ENCODE measurements at regions not wholly inside any gene's neighbourhood (a gene's known extent, or its start where the extent isn't known, plus 50 kb on each side); places are given as distances from the start of the nearest gene placed in this dataset.

- 85% methylated on average over 12 of the region's 12 CpGs for WGBS (ENCODE audit: missing lambda C conversion rate)
- FAIRE-seq = no peak
- peaks cover 13% of the 10 kb centered on the region for H3K4me1 ChIP-seq
- ChIA-PET CTCF (interaction anchor here (1.0 to 1.5 kb wide), 3 partner anchors 14 to 80 kb away, joined by 3 to 4 read pairs (median 4); no protein-coding TSS in a partner anchor), POLR2A (no interaction called here)
- no peak overlapping the region for H3K4me3 ChIP-seq
- TF ChIP-seq KDM5A (IDR thresholded peaks at IDR 0.05) (no peak), TFCP2L1 (CRISPR knock-in tag; IDR thresholded peaks at IDR 0.05) (no peak), MAFK (IDR thresholded peaks at IDR 0.05; ENCODE audit: partially characterized antibody) (no peak), BHLHE40 (IDR thresholded peaks at IDR 0.05; ENCODE audit: low read depth, low read length) (no peak), HEYL (CRISPR knock-in tag; IDR thresholded peaks at IDR 0.05) (no peak), ZFP36 (IDR thresholded peaks at IDR 0.05; ENCODE audit: borderline replicate concordance, partially characterized antibody) (no peak)
- ATAC-seq = no peak
- no peaks in the 10 kb centered on the region for H3K9me3 ChIP-seq
- 0 out of 6 replicates have a peak overlapping the region, but pooled peaks of 1 of the 2 experiments have one; percentile 22 for H3K27ac ChIP-seq
- DNase-seq (ENCODE audit: low read depth in 1 of 2, low spot score in 1 of 2) = no peak
- no peak overlapping the region for H3K4me2 ChIP-seq
Measured at GRCh38 chr17:79533116-79533515, 77.7 kb downstream of the RBFOX3 start.

DNA sequence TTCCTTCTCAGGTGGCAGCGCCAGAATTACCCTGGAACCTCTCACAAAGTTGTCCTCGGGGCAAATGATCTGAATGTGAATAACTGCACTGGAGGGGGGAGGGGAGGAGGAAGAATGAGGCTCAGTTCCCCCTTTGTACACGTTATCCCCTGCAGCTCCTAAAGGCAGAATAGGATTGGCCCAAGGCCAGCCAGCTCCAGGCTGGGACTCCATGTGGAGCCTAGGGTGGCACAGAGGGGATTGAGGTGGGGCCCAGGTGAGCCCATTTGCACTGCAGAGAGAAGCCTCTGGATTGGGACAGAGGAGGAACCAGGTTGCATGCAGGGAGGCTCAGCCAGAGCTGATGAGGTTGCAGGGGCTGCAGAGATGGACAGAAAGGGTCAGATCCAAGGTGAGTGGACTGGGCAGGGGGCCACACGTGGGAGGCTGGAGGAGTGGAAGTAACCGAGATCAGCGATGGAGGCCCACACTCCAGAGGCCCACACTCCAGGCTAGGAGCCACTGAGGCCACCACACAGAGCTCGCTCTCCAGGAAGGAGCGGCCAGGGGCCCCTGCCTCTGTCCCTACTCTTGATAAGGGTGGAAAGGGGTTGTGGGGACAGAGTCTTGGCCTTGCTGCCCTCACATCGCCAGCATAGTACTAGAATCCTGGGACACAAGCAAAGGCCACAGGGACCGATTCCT is 78.6 kb downstream of the RBFOX3 start:
- ChIA-PET CTCF (interaction anchor here (0.7 to 1.0 kb wide), 2 partner anchors 14 to 141 kb away, joined by 3 to 4 read pairs; no protein-coding TSS in a partner anchor), POLR2A (no interaction called here)
- Histone ChIP-seq H3K4me2 (no peak overlapping the region), H3K4me1 (peaks cover 13% of the 10 kb centered on the region), H3K27ac (no peak overlapping the region), H3K9me3 (no peaks in the 10 kb centered on the region), H3K4me3 (no peak overlapping the region)
- no peak for ATAC-seq
- no peak for FAIRE-seq
- TF ChIP-seq HDAC2 (IDR thresholded peaks at IDR 0.05) = no peak
- TF ChIP-seq POLR2A (IDR thresholded peaks at IDR 0.05; ENCODE audit: low read length) = no peak
- no peak for TF ChIP-seq RNF2 (IDR thresholded peaks at IDR 0.05; ENCODE audit: borderline replicate concordance, low read depth)
- TF ChIP-seq JUN (IDR thresholded peaks at IDR 0.05) = no peak
- no peak for TF ChIP-seq CBX8 (IDR thresholded peaks at IDR 0.05)
- TF ChIP-seq RFX5 (IDR thresholded peaks at IDR 0.05) = no peak
- TF ChIP-seq, protein P1, sequence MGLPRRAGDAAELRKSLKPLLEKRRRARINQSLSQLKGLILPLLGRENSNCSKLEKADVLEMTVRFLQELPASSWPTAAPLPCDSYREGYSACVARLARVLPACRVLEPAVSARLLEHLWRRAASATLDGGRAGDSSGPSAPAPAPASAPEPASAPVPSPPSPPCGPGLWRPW (IDR thresholded peaks at IDR 0.05) = no peak
- no peak for TF ChIP-seq NR3C1 (IDR thresholded peaks at IDR 0.05)
- no peak for TF ChIP-seq MAFK (IDR thresholded peaks at IDR 0.05; ENCODE audit: partially characterized antibody)
- TF ChIP-seq MAX (IDR thresholded peaks at IDR 0.05) = no peak
- no peak for TF ChIP-seq CBX2 (IDR thresholded peaks at IDR 0.05; ENCODE audit: borderline replicate concordance, low read depth)
- no peak for TF ChIP-seq FOSL2 (IDR thresholded peaks at IDR 0.05)
- no peak for TF ChIP-seq FOSL2 (CRISPR knock-in tag; IDR thresholded peaks at IDR 0.05)
- TF ChIP-seq TP53 (CRISPR knock-in tag; IDR thresholded peaks at IDR 0.05) = no peak
- no peak for TF ChIP-seq HOXB5 (CRISPR knock-in tag; IDR thresholded peaks at IDR 0.05)
- TF ChIP-seq CEBPB (IDR thresholded peaks at IDR 0.05) = no peak
- TF ChIP-seq SMC3 (IDR thresholded peaks at IDR 0.05) = no peak
- DNase-seq (ENCODE audit: low read depth in 1 of 2, low spot score in 1 of 2) = no peak
- WGBS (ENCODE audit: missing lambda C conversion rate) = 85% methylated on average over 10 of the region's 10 CpGs

GRCh38 chr17:79531191-79532095 is 79.4 kb downstream of the RBFOX3 start:
- no peak overlapping the region for H3K4me3 ChIP-seq
- POLR2A ChIA-PET = no interaction called here
- CTCF ChIA-PET = interaction anchor here (0.7 to 1.6 kb wide), 2 partner anchors 81 to 140 kb away, joined by 3 to 8 read pairs; no protein-coding TSS in a partner anchor
- no peak overlapping the region for H3K4me2 ChIP-seq
- H3K4me1 ChIP-seq = peaks cover 13% of the 10 kb centered on the region
- no peak for ATAC-seq
- no peak overlapping the region for H3K27ac ChIP-seq
- 92% methylated on average over 27 of the region's 30 CpGs for WGBS (ENCODE audit: missing lambda C conversion rate)
- TF ChIP-seq ZC3H11A (IDR thresholded peaks at IDR 0.05) = no peak
- TF ChIP-seq POLR2A (IDR thresholded peaks at IDR 0.05; ENCODE audit: low read length) = no peak
- no peak for TF ChIP-seq ZFP36 (IDR thresholded peaks at IDR 0.05; ENCODE audit: borderline replicate concordance, partially characterized antibody)
- TF ChIP-seq KDM5A (IDR thresholded peaks at IDR 0.05) = no peak
- no peak for TF ChIP-seq RNF2 (IDR thresholded peaks at IDR 0.05; ENCODE audit: borderline replicate concordance, low read depth)
- no peak for TF ChIP-seq TP53 (CRISPR knock-in tag; IDR thresholded peaks at IDR 0.05)
- no peak for TF ChIP-seq FOSB (CRISPR knock-in tag; IDR thresholded peaks at IDR 0.05)
- FAIRE-seq = no peak
- H3K9me3 ChIP-seq = no peaks in the 10 kb centered on the region
- DNase-seq (ENCODE audit: low read depth in 1 of 2, low spot score in 1 of 2) = no peak

Data from A549 (cell line).